ENCODE measurements at regions not wholly inside any gene's neighbourhood (a gene's known extent, or its start where the extent isn't known, plus 50 kb on each side); places are given as distances from the start of the nearest gene placed in this dataset.
"Not testable (repeated sequence)": the region's sequence is repeated elsewhere in the genome, so short reads cannot be mapped to it uniquely, and the experiment has no call there.

GRCh38 chr14:101616202-101616601, 54.9 kb downstream of the DIO3 start:
- DNase-seq = no peak

- DNase-seq = no peak
These were observed 58.2 kb downstream of the DIO3 start for GRCh38 chr14:101619484-101619883.

- no peak for DNase-seq
These were observed 58.9 kb downstream of the DIO3 start for GRCh38 chr14:101620031-101620788.

GRCh38 chr14:101620821-101621785, 59.8 kb downstream of the DIO3 start:
- no peak for DNase-seq

- no peak for DNase-seq
These were observed 61.2 kb downstream of the DIO3 start for GRCh38 chr14:101622251-101623076.

GRCh38 chr14:101623077-101623372, 61.7 kb downstream of the DIO3 start:
- DNase-seq = no peak

GRCh38 chr14:101623685-101624444, 62.6 kb downstream of the DIO3 start:
- DNase-seq = no peak

GRCh38 chr14:101624536-101624935, 63.2 kb downstream of the DIO3 start:
- no peak for DNase-seq

- no peak for DNase-seq
These were observed 64.2 kb downstream of the DIO3 start for GRCh38 chr14:101625336-101626097.

GRCh38 chr14:101626331-101626730, 65.0 kb downstream of the DIO3 start:
- DNase-seq = no peak

GRCh38 chr14:101627915-101628262, 66.6 kb downstream of the DIO3 start:
- DNase-seq = no peak

- peak; percentile 47 to 72 (median 59) for DNase-seq
These were observed 67.2 kb downstream of the DIO3 start for GRCh38 chr14:101628471-101628966.

- no peak for DNase-seq
These were observed 67.7 kb downstream of the DIO3 start for GRCh38 chr14:101628975-101629374.

- DNase-seq = no peak
These were observed 69.0 kb downstream of the DIO3 start for GRCh38 chr14:101630056-101630965.

- DNase-seq = no peak
These were observed 69.9 kb downstream of the DIO3 start for GRCh38 chr14:101631199-101631598.

- DNase-seq = not testable (repeated sequence)
These were observed 70.7 kb downstream of the DIO3 start for GRCh38 chr14:101631970-101632369.

GRCh38 chr14:101632520-101632919, 71.2 kb downstream of the DIO3 start:
- DNase-seq = no peak

GRCh38 chr14:101633276-101633675, 72.0 kb downstream of the DIO3 start:
- DNase-seq = no peak

GRCh38 chr14:101634202-101634849, 73.0 kb downstream of the DIO3 start:
- DNase-seq = no peak
